HPDE6-E6E7 (cell line): ENCODE measurements at regions not wholly inside any gene's neighbourhood (a gene's known extent, or its start where the extent isn't known, plus 50 kb on each side); places are given as distances from the start of the nearest gene placed in this dataset.
A peak's percentile ranks its signal among the peaks of the same experiment; 100 is the strongest.

Source experiments
- DNase-seq: peaks from one replicate; pipeline ENCODE4 v3.0.0; 2011; ENCODE audit warnings: missing footprints; ENCODE audit errors: extremely low spot score

DNA sequence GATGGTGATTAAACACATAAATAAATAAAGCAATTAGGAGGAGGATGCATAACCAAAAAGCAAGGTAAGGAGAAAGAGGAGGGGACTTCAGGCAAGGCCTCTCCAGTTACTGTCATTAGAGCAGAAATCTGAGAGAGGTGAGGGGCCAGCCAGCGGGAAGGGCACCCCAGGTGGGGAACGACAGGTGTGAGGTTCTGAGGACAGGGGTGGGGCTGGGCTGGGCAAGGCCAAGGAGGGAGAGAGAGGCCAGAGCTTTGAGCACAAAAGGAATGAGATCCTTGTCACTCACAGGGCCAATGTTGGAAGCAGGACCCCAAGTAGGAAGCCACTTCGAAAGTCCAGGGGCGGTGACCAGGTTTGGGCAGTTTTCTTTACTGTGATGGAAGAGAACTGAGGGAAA lies 182.2 kb upstream of the RAB4A start:
- no peak for DNase-seq

DNA sequence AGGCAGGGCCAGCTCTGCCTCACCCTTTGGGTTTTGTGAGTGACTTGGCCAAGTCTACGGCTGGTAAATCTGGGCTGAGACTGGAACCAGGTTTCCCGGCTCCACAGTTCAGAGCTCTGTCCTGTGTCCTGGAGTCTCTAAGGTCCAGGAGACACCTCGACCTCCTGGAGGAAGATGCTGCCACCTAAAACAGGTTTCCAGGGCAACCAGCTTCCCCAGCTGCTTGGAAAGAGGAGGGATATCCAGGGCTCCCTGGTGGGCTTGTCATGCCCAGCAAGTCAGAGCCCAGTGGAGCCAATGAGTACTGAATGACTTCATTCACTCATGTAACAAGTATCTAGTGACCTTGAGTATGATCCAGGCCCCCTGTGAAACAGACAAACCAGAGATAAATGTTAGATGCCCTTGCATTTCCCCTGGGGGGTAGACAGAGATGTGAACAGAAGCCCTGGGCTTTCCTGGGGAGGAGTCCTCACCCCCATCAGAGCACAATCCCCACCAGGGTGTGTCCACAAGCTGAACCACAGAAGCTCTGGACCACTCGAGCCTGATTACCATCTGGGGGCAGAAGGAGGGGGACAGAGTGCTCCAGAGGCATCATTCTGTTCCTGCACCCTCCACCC lies 181.2 kb upstream of the RAB4A start:
- DNase-seq: no peak

DNA sequence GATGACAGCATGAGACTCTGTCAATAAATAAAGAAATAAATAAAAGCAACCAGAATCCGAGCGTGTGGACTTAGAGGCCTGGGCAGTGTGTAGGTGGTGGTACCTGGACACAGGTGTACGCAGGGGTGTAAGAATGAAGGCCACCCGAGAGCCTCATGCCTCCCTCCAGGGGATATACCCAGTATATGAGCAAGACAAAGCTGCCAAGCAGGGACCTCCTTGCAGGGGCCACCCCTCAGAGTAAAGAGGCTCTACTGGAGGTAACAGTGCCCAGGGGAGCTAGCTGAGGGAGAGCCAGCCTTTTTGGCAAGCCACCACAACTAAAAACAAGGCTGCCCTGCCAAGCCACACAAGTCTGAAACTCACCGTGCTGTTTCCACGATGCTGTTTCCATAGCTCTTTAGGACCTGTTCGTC lies 179.2 kb upstream of the RAB4A start:
- DNase-seq: no peak

DNA sequence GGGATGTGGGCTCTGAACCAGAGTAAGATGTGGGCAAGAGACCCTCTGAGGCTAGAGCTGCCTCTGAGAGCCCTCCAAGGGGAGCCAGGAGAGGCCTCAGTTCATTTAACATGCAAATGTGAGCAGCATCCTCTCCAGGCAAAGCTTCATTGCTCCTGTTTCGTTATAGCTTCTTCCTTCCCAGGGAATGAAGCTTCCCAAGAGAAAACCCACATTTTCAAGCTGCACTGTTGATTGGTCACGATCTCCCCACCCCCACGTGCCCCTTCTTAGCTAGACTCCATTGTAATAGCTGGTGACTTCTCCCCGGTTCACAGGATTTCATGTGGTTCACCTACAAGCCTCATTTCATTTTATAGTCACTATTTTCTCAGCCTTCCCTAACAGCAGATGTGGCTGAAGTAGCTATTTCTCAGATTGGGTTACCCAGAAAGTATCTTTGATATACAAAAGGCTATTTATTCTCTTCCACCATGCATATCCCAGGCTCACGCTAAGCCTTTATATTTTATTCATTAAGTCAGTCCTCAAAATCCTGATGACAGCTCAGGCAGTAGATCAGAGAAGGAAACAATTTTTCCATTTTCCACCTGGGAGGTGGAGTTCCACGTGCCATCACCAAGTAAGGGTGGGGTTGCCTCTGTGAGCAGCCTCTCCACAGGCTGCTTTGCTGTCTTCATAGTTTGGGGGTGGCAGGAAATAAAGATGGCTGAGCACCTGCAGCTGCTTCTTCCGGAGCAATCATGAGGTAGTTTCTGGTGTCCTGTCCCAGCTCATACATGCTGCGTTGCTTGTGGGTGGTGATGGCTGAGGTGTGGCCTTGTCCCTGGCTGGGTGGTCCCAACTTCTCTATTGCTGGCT lies 178.3 kb upstream of the RAB4A start:
- DNase-seq: no peak

DNA sequence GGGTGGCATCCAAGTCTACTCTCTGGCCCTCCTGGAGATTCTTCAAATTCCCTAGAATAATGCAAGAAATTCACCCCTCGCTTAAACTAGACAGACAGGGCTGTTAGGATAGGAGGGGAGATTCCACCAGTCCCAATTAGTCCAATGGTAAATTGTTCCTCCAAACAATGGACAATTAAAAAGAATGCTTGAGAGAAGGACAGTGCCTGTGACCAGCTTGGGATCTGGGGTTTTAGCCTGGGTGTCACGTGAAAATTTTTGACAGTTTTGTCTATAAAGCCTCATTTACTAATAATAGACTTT lies 177.7 kb upstream of the RAB4A start:
- DNase-seq: no peak

DNA sequence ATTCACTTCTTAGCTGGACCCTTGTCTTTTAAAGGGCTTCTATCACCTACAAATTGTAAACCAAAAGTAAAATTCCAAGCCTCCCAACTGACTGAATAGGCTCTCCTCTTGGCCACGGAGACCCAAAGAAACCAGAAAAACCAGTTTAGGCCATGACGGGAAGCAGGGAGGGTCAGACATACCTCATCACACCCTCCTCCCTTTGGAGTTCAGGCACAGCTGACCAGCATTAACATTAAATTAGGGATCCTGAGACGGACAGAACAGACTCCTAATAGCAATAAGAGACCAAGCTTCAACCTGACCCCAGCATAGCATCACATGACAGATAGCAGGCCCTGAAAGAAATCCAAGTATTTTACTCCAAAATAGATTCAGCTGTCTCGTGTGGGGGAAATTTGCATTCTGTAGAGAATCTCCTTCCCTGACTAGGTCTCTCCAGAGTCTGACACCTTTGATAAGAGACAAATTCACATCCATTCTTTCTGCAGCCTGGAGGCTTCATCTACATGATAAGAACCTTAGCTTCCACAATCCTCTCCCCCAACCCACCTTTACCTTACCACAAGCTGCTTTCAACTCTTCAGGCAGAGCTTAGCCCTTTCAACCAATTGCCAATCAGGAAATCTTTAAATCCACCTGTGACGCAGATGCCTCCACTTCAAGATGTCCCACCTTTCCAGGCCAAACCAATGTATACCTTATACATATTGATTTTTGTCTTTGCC lies 177.1 kb upstream of the RAB4A start:
- DNase-seq: peak; percentile 39

DNA sequence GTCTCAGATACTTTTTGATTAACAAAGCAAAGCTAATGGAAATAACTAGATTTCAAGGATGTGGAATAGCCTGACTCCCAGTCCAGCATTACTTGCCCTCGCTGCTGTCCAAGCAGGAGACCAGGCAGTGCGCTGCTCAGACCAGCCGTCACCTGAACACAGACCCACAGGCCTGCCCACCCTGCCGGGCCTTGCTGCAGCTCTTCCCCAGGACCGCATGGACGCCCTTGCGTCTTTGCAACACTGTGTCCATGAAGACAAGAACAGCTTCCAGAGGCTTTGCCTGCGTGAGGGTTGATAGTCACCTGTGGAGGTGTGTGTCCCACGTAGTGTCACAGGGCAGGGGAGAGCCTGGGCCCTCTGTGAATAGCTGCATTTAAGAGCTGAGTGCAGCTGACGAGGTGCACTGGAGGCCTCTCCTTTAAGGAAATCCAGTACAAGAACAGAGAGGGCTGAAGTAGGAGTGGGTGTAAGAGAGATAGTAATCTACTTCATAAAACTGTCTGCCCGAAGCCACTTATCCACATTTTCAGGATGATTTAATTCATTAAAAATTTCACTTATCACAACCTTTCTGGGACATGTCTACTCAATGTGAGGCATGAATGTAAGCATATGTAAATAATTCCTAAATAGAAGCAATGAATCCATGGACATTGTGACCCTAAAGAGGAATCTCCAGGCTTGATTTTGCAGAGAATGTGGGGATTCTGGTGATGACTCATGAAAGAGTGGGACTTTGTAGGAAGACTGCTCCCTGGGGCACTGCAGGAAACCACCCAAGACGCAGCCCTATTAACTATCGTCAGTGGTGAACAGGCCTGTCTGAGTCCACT lies 176.2 kb upstream of the RAB4A start:
- no peak for DNase-seq

DNA sequence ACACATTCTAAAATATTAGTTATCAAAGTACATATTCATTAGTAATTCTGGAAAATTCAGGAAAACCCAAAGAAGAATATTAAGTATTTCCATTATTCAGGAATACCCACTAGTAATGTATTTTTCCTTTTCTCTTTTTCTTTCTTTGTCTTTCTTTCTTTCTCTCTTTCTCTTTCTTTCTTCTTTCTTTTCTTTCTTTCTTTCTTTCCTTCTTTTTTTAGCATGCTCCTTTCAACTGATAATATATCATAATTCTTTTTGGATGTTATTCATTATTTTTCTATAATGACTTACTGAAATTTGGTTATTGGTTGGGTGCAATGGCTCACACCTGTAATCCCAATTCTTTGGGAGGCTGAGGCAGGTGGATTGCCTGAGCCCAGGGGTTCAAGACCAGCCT lies 175.6 kb upstream of the RAB4A start:
- DNase-seq: no peak

DNA sequence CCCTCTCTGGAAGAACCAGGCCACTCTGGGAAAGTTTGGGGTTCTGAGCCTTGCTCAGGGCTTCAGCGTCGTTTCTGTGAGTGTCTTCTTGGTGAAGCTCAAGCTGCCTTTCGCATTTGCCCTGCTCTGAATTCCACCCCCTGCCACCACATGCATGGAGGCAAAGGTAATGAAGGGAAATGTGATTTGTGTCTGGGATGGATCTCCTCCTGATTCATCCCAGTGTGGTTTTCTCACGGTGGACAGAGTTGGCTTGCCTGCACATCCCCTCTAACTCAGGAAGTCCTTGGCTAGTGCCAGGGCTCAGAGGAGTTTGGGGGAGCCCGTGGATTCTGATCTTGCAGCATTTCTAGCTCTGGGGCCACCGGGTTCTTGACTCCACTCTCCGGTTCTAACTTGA lies 173.6 kb upstream of the RAB4A start:
- no peak for DNase-seq

DNA sequence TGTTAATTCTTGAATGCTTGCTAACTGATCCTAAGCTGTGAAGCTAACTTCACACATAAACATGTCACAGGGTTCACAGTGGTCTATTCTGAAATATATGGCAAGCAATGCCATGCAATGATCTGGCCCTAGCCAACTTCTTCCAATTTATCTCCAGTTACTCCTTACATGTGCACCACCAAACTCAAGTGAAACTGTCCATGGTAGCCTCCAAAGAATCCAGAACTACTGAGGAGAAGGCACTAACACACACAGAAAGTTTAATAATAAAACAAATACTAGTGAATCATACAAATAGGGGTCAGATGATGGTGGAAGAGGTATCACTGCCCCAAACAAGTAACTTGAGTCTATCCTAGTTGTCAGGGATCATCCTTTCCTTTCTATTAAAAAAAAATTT lies 172.6 kb upstream of the RAB4A start:
- DNase-seq: no peak

DNA sequence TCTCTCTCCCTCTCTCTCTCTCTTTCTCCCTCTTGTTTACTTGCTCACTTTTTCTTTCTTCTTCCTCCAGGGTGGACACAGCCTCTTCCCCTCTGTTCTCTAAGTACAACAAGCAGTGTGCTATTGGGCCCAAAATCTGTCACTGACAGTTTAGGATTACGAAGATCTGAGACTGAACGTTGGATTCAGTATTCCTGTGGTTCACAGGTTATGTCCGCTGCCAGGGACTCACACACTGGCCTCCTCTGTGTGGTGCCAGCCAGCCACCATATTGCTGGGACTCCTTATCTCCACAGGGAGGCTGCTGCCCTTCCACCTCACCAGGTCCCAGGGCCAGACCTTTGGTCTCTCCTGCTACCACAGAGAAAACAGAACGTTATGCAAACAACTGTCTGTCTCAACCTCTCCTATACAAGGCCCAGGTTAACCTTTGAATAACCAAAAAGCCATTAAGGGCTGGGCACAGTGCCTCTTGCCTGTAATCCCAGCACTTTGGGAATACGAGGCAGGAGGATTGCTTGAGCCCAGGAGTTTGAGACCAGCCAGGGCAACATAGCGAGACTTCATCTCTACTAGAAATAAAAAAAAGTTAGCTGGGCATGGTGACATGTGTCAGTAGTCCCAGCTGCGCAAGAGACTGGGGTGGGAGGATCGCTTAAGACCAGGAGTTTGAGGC lies 171.9 kb upstream of the RAB4A start:
- DNase-seq: no peak

DNA sequence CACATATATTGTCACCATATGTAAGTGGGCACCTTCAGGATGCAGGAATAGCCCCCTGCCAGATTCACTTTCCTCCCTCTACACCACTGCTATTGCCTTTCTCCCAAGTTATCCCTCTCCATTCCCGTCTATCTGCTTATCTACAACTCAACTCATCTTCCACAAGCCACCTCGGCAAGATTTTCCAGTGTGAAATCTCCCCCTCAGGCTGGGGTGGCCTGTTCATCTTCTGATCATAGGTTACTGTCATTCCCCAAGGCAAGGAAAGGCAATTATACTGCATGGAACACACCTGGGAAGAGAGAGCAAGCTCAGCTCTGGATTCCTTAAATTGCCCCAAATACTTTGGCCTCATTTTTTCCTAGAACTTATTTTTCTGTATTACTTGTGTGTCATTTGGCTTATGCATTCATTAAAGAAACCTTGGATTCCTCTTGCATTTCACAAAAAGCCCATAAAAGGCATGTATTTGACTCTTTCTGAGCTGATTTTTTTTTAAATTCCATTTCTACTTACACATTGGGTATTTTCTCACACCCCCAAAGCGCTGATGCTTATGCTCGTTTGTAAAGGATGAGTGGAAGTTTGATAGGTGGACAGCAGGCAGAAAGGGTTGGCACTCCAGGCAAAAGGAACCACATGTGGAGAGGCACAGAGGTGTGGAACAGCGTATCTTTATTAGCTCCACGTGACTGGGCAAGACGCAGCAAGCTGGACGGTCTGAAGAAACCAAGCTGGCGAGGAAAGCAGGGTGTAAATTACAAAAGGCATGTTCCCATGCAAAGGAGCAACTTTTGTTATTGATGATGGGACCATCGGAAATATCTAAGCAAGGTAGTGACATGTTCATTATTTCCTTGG lies 169.7 kb upstream of the RAB4A start:
- DNase-seq: no peak

DNA sequence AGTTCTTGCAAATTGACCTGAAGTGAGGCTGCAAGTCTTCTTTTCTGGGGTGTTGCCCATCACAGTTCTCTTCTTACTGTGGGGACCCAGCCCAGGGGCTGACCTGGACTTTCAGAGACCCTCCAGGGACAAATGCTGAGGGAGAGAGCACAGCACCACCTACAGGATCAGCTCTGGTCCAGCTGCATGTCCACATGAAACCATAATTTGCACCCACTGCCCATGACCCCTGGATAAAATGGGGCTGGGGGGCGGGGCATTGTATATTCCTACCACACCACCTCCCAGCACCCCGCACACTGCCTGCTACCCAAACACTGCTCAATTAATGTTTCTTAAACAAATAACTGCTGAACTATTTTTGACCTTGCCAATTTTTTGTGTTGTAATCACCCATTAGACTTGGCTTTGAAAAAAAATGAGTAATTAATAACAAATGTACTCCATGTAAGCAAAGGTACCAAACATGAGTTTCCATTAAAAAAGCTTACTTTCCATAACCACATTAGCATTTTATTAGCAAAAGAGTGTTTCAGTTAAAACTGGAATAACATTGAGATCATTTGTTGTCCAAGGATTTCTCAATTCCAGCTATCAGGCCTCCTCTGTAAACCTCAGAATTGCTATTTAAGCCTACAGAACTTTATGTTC lies 168.0 kb upstream of the RAB4A start:
- DNase-seq: no peak

DNA sequence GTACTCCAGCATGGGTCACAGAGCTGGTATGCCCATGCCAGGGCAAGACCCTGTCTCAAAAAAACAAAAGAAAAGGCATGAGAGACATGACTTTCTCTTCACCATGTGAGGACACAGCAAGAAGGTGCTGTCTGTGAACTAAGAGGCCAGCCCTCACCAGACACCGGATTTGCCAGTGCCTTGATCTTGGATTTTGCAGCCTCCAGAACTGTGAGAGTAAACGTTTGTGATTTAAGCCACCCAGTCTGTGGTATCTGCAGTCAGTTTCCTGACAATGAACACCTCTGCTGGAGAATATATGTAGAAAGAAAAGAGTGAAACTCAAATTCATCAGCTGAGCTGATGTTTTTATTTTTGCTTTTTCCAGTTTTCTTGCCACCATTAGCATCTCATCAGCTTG lies 166.3 kb upstream of the RAB4A start:
- DNase-seq: no peak

DNA sequence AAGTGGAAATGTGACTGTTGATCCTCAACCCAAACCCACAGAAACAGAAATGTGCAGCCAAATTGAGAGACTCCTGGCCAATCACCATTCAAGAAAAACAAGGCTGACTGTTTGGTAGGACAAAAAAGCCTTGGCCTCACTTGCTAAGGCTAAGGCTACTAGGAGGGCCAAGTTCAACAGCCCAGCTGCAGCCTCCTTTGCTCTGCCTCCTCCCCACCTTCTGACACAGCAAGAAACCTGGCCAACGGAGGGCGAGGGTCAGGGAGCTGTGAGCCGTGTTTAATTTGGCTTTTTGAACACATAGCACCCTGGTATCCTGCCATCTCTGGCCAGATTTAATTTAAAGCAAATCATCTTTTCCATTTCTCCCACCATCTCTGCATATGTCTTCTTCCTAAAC lies 165.8 kb upstream of the RAB4A start:
- DNase-seq: no peak

DNA sequence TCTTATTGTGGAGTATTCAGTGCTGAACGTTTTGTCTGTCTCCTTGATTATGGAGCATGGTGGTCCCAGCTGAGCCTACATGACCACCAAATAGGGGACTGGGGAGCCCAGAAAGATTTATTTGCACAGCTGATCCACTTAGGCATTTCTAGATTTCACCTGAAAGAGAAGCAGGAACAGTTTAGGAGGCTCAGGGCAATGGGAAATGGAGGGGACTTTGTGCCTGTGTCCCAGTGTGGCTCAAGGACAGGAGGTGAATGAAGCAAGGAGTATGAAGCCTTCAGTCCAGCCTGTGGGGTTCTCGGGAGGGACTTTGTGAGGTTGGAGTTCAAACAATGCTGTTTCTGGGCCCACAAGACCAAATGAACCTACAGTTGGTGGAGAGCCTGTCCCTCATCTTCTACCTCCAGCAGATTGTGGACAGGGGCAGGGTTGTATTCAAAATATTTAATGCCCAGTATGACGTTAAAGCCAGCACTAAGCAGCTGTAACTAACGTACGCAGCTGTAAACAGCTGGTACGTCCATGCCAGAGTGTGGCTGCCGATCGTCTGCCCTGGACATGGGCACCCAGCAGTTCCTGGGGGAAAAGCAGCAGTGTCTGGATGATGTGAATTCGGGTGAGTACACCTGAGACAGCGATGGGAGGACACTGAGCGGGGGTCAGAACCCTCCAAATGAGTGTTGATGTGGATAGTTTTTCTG lies 164.9 kb upstream of the RAB4A start:
- DNase-seq: no peak

DNA sequence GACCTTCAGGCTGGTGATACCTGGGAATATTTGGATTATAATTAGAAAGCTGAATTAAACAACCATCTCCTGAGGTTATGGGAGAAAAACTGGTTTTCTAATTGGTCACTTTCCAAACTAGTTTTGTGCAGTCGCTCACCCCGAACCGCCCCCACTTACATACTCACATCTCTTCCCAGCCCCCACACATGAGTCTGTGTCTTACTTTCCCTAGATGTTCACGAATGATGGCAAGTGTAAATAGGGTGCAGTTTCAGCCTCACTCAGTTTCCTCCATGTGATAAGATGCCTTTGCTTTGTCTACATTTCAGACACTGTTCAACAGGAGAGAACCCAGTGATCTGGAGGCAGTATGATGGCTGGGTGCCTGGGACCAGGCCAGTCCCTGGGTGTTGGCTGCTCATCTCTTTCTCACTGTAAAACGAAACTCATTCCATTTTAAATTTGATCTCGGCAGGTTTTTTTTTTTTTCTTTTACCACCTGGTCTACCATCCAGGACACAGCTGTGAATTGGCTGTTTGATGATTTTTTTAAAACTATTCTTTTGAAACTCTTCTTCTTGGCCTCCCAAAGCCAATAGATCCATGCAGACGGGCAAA lies 164.3 kb upstream of the RAB4A start:
- DNase-seq: no peak

DNA sequence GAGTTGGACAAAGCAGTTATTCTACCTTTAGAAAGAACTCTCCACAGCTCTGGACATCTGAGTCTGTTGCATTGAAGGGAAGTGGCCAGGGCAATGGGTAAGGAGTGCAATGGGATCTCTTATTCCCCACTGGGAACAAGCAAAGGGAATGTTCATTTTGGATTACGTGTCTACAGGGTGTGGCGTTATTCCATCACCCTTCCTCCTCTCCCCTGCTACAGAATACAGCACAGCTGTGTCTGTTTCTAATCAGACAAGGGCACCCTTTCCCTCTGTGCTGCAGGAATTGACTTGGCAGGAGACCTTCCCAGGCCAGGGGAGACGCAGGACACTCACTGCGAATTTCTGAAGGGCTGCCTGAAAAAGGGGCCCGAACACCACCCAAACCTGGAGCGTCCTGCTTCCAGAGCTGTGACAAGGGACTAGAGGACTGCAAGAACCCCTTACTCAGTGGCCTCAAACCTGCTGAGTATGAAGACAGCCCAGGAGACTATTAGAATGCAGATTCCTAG lies 163.6 kb upstream of the RAB4A start:
- DNase-seq: no peak

DNA sequence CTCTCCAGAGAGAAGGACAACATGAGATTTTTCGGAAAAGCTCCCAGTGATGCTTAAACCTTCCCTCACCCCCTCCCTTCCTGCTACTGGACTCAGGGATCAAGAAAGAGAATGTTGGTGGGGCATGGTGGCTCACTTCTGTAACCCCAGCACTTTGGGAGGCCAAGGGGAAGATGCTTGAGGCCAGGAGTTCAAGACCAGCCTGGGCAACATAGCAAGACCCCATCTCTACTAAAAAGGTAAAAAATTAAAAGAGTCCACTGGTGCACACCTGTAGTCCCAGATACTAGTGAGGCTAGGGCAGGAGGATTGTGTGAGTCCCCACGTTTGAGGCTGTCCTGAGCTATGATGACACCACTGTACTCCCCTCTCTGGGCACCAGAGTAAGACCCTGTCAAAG lies 162.9 kb upstream of the RAB4A start:
- DNase-seq: no peak
